ENCODE measurements at regions not wholly inside any gene's neighbourhood (a gene's known extent, or its start where the extent isn't known, plus 50 kb on each side); places are given as distances from the start of the nearest gene placed in this dataset.
A peak's percentile ranks its signal among the peaks of the same experiment; 100 is the strongest.

- Histone ChIP-seq H3K56ac (replicated peaks; ENCODE audit: insufficient read length, low read depth, low read length) (no peak overlapping the region), H3K4ac (replicated peaks; ENCODE audit: insufficient read length, low read depth, low read length) (no peak overlapping the region), H3K9ac (replicated peaks in 1 of 4; ENCODE audit: extremely low read depth in 1 of 4, low read depth in 3 of 4, low read length in 3 of 4) (no peak overlapping the region), H3K4me2 (ENCODE audit: insufficient read depth in 1 of 2, low read depth in 2 of 2, low read length in 2 of 2) (no peak overlapping the region), H3K4me1 (replicated peaks in 1 of 4; ENCODE audit: control insufficient read depth in 3 of 4, insufficient read depth in 4 of 4, low read length in 3 of 4) (no peaks in the 10 kb centered on the region), H3K27me3 (replicated peaks in 1 of 4; ENCODE audit: control insufficient read depth in 3 of 4, extremely low read depth in 1 of 4, insufficient read depth in 3 of 4, low read length in 3 of 4) (peaks cover 0 to 11% (median 7%) of the 10 kb centered on the region in 4 experiments; a peak in 3 of 7 replicates), H2AK5ac (ENCODE audit: low read depth, low read length) (no peak overlapping the region), H3K14ac (ENCODE audit: insufficient read length) (no peak overlapping the region), H3K36me3 (ENCODE audit: control insufficient read depth in 2 of 4, insufficient read depth in 4 of 4, low read length in 3 of 4) (no peaks in the 10 kb centered on the region), H2BK5ac (ENCODE audit: low read depth, low read length) (no peak overlapping the region), H3K23me2 (ENCODE audit: low read depth, low read length) (no peaks in the 10 kb centered on the region), H3K23ac (ENCODE audit: insufficient read length) (no peak overlapping the region), H3K79me2 (ENCODE audit: control insufficient read depth in 1 of 2, insufficient read depth in 2 of 2, low read length in 2 of 2) (no peaks in the 10 kb centered on the region), H2BK15ac (ENCODE audit: low read length) (no peak overlapping the region), H3K27ac (ENCODE audit: low read depth, low read length) (no peak overlapping the region), H3K4me3 (ENCODE audit: extremely low read depth in 1 of 4, insufficient read depth in 2 of 4, low read depth in 3 of 4, low read length in 4 of 4) (no peak overlapping the region), H2BK20ac (ENCODE audit: low read length) (no peak overlapping the region), H2BK120ac (replicated peaks; ENCODE audit: low read depth, low read length) (no peak overlapping the region), H2BK12ac (ENCODE audit: low read depth, low read length) (no peak overlapping the region), H4K20me1 (replicated peaks in 1 of 2; ENCODE audit: control insufficient read depth in 1 of 2, insufficient read depth in 2 of 2, low read length in 2 of 2) (peaks cover 2 to 3% of the 10 kb centered on the region in 2 experiments), H4K8ac (ENCODE audit: extremely low read depth, insufficient read depth, low read length) (peak overlapping the region; percentile 21; the same call in 1 of the 2 replicates), H3K18ac (ENCODE audit: extremely low read depth, low read length) (no peak overlapping the region), H2AFZ (ENCODE audit: low read length) (no peak overlapping the region), H4K91ac (replicated peaks; ENCODE audit: insufficient read length, low read length) (no peak overlapping the region), H4K5ac (ENCODE audit: insufficient read length, low read depth, low read length) (no peak overlapping the region), H3K9me3 (ENCODE audit: insufficient read depth in 2 of 2, low read depth in 1 of 2, low read length in 1 of 2) (no peaks in the 10 kb centered on the region), H3K79me1 (ENCODE audit: low read depth, low read length) (no peaks in the 10 kb centered on the region)
- DNase-seq (ENCODE audit: low read depth in 1 of 2, low spot score in 2 of 2), result no peak
- no peak for FAIRE-seq
- CTCF ChIA-PET (ENCODE audit: partially characterized antibody), result interaction anchor here (0.6 to 3.3 kb wide), 8 partner anchors 12 to 512 kb away, joined by 3 to 14 read pairs (median 4); no protein-coding TSS in a partner anchor
- 92% methylated on average over 3 of the region's 3 CpGs; no CpG with 5 or more reads in 1 of the 2 experiments for WGBS, 2 experiments (ENCODE audit: extremely low coverage in 1 of 2, insufficient coverage in 1 of 2, insufficient read length in 1 of 2, insufficient replicate concordance in 2 of 2, low coverage in 1 of 2, low lambda C conversion rate in 2 of 2, missing lambda C conversion rate in 1 of 2)
- POLR2A ChIA-PET (ENCODE audit: partially characterized antibody), result no interaction called here
- TF ChIP-seq BRCA1 (IDR thresholded peaks at IDR 0.05; ENCODE audit: low read depth, low read length) (no peak), KDM5A (IDR thresholded peaks at IDR 0.05; ENCODE audit: low read length) (no peak), ZNF274 (IDR thresholded peaks at IDR 0.05; ENCODE audit: borderline replicate concordance, extremely low read depth, low read length) (no peak), SRF (IDR thresholded peaks at IDR 0.05; ENCODE audit: low read depth, low read length) (no peak), RNF2 (IDR thresholded peaks at IDR 0.05; ENCODE audit: borderline replicate concordance, low read depth, low read length, missing control alignments, poor library complexity, severe bottlenecking) (no peak), GABPA (IDR thresholded peaks at IDR 0.05; ENCODE audit: borderline replicate concordance, insufficient read depth, low read length) (no peak), PHF8 (conservative IDR thresholded peaks at IDR 0.05; ENCODE audit: low read depth, low read length) (no peak), SP2 (IDR thresholded peaks at IDR 0.05; ENCODE audit: low read length) (no peak), TAF7 (optimal IDR thresholded peaks at IDR 0.05; ENCODE audit: borderline replicate concordance, low read depth, low read length) (no peak), TBP (IDR thresholded peaks at IDR 0.05; ENCODE audit: low read depth, low read length) (no peak), CTBP2 (IDR thresholded peaks at IDR 0.05; ENCODE audit: borderline replicate concordance, insufficient read depth, insufficient read length, low read length) (no peak), GTF2F1 (IDR thresholded peaks at IDR 0.05; ENCODE audit: borderline replicate concordance, low read depth, low read length) (no peak), NANOG (IDR thresholded peaks at IDR 0.05; ENCODE audit: insufficient read depth, low read depth, low read length, poor library complexity, severe bottlenecking) (no peak)
Observed at GRCh38 chr2:120558847-120559246, 176.8 kb upstream of the GLI2 start.
